HG02870 (cell line): ENCODE measurements at regions not wholly inside any gene's neighbourhood (a gene's known extent, or its start where the extent isn't known, plus 50 kb on each side); places are given as distances from the start of the nearest gene placed in this dataset.
"Not testable (repeated sequence)": the region's sequence is repeated elsewhere in the genome, so short reads cannot be mapped to it uniquely, and the experiment has no call there.

Experiments used
- ATAC-seq: cut with Tn5 transposase; IDR thresholded peaks from one replicate; pipeline ENCODE4 v1.9.1; 2021; ENCODE audit warnings: mild to moderate bottlenecking, moderate library complexity; ENCODE audit not compliant: unreplicated experiment

DNA sequence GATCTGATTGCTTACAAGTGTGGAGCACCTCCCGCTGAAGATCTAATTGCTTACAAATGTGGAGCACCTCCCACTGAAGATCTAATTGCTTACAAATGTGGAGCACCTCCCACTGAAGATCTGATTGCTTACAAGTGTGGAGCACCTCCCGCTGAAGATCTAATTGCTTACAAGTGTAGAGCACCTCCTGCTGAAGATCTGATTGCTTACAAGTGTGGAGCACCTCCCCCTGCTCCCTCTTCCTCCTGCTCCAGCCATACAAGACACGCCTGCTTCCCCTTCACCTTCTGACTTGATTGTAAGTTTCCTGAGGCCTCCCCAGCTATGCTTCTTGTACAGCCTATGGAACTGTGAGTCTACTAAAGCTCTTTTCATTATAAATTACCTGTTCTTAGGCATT is 1014.9 kb downstream of the SOCS6 start:
- not testable (repeated sequence) for ATAC-seq

GRCh38 chr18:71301596-71301995 is 1012.8 kb downstream of the SOCS6 start:
- ATAC-seq, result no peak

DNA sequence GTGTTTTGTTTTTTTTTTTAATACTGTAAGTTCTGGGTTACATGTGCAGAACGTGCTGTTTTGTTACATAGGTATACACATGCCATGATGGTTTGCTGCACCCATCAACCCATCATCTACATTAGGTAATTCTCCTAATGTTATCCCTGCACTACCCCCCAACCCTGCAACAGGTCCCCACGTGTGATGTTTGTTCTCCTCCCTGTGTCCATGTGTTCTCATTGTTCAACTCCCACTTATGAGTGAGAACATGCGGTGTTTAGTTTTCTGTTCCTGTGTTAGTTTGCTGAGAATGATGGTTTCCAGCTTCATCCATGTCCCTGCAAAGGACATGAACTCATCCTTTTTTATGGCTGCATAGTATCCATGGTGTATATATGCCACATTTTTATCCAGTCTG is 1005.4 kb downstream of the SOCS6 start:
- not testable (repeated sequence) for ATAC-seq

DNA sequence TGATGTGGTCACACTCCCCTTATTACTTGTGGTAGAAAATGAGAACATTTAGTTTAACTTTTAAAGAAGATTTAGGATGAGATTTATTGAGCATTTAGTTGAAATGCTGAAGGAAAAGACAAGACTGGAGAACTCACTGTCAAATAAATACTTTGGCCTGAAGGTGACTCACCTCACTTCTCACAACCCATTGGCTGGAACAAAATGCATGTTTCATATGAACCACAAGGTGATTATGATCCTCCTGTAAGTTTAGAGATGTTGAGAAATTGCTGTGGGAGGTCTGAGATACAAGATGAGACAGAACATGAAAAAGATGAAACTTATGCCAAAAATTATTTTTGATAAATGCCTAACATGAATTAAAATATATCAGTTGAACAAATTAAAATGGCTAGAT is 1004.5 kb downstream of the SOCS6 start:
- no peak for ATAC-seq

- no peak for ATAC-seq
Measured at GRCh38 chr18:71287268-71287667, 998.4 kb downstream of the SOCS6 start.

DNA sequence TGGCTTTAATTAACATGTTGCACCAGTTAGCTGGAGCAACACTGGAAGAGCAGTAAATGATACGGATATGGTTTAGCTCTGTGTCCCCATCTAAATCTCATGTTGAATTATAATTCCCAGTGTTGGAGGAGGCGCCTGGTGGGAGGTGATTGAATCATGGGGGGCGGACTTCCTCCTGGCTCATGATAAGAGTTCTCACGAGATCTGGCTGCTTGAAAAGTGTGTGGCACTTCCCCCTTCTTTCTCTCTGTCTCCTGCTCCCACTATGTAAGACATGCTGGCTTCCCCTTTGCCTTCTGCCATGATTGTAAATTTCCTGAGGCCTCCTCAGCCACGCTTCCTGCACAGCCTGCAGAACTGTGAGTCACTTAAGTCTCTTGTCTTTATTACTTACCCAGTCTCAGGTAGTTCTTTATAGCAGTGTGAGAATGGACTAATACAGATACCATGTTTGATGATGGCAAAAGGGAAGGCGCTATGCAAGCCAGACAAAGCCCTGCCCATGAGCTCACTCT is 963.6 kb downstream of the SOCS6 start:
- ATAC-seq, result no peak

DNA sequence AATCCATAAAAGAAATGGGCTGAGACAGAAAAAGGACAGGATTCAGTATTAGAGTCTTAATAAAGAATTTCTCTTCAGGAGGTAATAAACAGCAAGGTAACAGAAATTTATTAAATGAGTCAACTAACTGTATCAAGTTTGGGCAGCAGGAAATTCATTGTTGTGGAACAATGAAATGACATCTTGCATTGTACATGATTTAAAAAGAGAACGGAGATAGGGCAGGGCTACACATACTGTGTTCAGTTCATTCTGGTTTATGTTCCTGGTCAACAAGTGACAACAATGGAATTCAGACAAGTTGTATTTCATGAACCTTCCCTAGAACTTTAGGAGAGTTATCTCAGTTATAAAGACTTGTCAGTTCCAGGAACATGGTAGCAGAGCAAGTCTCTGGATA is 961.3 kb downstream of the SOCS6 start:
- ATAC-seq, result no peak

DNA sequence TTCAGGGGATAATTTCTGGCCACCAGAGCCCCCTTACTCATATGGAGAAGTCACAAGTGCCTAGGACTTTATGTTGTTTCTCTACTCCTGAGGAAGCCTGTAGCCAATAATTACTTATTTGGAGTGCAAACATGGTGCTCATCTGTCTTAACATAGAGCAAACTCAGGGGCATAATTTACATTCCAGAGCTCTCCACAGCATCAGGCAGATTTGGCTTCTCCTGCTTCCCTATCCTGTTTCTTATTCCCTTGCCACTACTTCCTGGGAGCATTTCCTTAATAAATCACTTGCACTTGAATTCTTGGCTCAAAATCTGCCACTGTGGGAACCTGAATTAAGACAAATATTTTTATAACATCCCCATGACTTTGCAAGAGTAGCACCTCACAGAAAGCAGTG is 960.9 kb downstream of the SOCS6 start:
- no peak for ATAC-seq

DNA sequence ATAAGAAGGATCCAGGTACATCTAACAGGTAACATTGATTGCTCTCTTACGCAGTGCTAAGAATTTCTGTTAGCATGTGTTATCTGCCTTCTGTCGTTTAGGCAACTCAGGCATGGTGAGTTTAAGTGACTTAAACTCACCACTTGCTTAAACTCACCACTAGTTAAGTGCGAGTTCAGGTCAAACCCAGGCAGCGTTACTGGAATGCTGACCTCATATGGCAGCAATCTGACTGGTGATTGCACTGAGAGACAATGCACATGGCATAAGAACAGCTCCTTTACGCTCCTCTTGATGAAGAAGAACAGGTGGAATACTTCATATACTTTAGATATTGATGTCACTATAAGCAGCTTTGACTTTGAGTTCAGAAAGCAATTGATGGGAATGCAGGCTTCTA is 954.1 kb downstream of the SOCS6 start:
- ATAC-seq, result no peak

DNA sequence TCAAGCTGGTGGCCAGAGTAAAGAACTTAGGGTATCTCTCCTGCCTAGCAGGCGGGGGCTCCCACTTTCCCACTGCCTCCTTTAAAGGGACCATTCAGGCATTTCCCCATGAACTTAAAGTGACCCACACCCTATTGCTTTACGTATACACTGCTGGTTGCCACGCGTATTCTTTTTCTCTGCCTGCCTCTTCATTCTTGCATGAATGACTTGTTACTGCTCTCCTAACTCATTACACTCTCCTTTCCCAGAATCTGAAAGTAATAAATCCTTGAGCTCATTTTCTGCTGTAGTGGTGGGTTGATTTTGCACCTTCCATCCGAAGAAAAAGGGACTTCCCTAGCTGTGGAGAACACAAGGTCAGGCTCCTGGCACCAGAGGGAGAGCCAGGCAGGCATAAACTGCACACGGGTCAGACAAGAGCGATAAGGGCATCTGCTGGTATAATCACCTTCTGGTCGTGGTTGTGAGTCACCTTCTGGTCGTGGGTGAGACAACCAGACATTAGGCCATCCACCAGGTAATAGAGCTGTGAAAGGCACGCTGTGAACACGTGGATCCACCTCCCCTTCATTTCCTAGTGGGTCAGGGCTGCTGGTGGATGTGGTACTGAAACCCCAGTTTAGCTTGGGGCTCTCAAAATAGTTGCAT is 950.3 kb downstream of the SOCS6 start:
- ATAC-seq, result no peak

DNA sequence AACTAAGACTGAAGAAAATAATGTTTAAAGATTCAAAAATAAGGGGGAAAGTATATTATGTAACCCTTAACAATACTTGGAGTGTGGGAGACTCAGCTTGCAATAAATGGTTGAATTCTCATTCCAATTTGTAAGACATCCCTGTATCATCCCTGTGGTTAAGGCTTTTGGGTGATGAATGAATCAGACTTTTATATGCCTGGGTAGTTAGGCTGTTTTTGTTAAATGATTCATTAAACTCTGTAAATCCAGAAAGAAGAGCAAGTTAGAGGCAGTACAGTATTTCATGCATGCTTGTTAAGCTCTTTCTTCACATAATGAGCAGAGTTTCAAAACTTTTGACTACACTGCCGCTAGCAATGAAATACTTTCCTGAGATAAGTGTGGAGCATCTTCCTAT is 948.8 kb downstream of the SOCS6 start:
- ATAC-seq, result no peak

GRCh38 chr18:71233177-71233576 is 944.3 kb downstream of the SOCS6 start:
- ATAC-seq, result no peak

- no peak for ATAC-seq
Measured at GRCh38 chr18:71223486-71223885, 934.6 kb downstream of the SOCS6 start.

DNA sequence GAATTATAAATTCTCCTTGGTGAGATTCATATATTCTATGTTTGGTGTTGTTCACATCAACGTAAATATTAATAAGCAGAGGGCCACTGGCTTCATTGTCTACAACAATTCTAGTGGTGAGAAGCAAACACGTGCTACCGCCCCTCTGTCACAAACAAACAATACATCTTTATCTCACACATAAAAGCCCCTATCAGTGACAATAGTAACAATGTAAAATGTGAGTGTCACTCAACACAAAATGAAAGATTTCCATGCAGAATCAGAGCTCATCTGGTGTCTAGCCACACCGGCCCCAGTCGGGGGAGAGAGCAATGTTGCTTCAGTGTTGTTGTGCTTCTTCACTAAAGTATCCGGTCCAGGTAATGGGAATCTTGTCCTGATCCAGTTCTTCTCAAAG is 932.6 kb downstream of the SOCS6 start:
- ATAC-seq, result no peak

- ATAC-seq, result not testable (repeated sequence)
Measured at GRCh38 chr18:71212739-71213138, 923.9 kb downstream of the SOCS6 start.

DNA sequence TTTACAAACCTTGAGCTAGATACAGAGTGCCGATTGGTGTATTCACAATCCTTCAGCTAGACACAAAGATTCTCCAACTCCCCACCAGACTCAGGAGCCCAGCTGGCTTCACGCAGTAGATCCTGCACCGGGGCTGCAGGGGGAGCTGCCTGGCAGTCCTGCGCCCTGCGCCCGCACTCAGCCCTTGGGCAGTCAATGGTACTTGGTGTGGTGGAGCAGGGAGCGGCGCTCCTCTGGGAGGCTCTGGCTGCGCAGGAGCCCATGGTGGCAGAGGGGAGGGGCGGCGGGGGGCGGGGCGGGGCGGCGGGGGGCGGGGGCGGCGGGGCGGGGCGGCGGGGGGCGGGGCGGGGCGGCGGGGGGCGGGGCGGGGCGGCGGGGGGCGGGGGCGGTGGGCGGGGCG is 923.4 kb downstream of the SOCS6 start:
- ATAC-seq, result no peak

- no peak for ATAC-seq
Measured at GRCh38 chr18:71209944-71210343, 921.1 kb downstream of the SOCS6 start.

GRCh38 chr18:71194438-71194837 is 905.6 kb downstream of the SOCS6 start:
- ATAC-seq, result no peak

DNA sequence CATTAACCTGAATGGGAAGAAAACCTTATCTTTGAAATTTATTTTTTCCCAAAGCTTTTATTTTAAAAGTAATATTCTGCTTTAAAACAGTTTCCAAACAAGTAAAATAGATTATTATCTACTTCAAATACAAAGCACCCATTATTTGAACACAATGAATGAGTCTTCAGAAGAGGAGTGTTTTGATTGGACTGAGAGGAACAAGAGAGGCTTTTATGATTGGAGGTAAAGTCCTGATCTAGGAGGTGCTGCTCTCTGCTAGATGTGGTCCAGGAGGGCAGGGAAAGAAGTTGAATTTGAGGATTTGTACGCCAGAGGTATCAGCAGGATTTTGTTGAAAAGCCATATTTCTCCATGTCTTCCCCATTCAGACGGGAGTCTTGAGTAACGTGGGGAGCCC is 900.7 kb downstream of the SOCS6 start:
- ATAC-seq, result no peak

DNA sequence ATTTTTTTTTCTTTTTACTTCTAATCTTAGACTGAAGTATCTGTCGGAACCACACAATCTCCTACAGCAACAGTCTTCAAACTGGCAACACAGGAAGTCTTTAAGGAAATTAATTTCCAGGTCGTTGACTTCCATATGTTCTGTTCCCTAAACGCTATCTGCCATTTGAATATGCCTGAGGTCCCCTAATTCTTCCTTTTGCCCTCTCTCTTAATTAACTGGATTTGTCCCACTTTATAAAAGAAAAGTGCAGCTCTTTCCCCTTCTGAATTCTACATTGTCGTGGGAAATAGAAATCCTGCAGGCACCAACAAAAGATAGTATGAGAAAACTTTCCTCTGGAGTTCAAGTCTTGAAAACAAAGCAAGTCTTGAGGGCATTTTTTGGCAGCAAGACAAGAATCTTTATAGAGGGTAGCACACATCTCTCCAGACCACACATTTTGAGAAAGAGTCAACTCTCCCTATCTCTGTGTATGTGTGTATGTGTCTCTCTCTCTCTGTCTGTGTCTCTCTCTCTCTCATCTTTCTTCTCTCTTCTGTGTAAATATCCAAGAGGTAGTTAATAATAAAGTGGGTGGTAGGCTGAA is 879.8 kb downstream of the SOCS6 start:
- ATAC-seq, result no peak

- no peak for ATAC-seq
Measured at GRCh38 chr18:71136487-71136886, 847.6 kb downstream of the SOCS6 start.

DNA sequence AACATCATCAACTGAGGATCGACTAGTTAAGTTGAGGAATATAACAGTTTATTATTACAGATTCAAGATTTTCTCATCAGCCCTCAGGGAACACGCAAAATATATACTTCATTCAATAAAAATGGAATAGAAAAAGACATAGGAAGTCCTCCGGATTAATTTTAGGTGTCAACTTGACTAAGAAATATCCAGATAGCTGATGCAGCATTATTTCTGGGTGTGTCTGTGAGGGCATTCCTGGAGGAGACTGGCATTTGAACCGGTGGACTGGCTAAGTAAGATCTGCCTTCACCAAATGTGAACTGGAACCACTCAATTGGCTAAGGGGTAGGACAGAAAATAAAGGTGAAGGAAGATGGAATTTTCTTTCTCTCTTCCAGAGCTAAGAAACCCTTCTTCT is 845.3 kb downstream of the SOCS6 start:
- no peak for ATAC-seq

GRCh38 chr18:71131918-71132317 is 843.1 kb downstream of the SOCS6 start:
- no peak for ATAC-seq
